BLaER1 treated with 17β-estradiol and CSF1 and Interleukin-3, amounts not matched to agents 10 nM and 100 nM (cell line): ENCODE measurements at regions not wholly inside any gene's neighbourhood (a gene's known extent, or its start where the extent isn't known, plus 50 kb on each side); places are given as distances from the start of the nearest gene placed in this dataset.
"Not testable (repeated sequence)": the region's sequence is repeated elsewhere in the genome, so short reads cannot be mapped to it uniquely, and the experiment has no call there.

Source experiments
- H3K27ac ChIP-seq, 11 experiments: shearing (Covaris generic); formaldehyde crosslinking; 2 replicates each; pipeline ENCODE4 v1.8.1; 2022
- H3K27me3 ChIP-seq, 11 experiments: shearing (Covaris generic); formaldehyde crosslinking; 2 replicates each; pipeline ENCODE4 v1.8.1; 2022
- H3K36me3 ChIP-seq, 11 experiments: shearing (Covaris generic); formaldehyde crosslinking; 2 replicates each; pipeline ENCODE4 v1.8.1; 2022
- H3K4me1 ChIP-seq, 10 experiments: shearing (Covaris generic); formaldehyde crosslinking; 2 replicates each; pipeline ENCODE4 v1.8.1; 2022
- H3K4me2 ChIP-seq, 11 experiments: shearing (Covaris generic); formaldehyde crosslinking; 2 replicates each; pipeline ENCODE4 v1.8.1; 2022
- H3K4me3 ChIP-seq, 10 experiments: shearing (Covaris generic); formaldehyde crosslinking; 2 replicates each; pipeline ENCODE4 v1.8.1; 2022
- H3K9ac ChIP-seq, 11 experiments: shearing (Covaris generic); formaldehyde crosslinking; 2 replicates each; pipeline ENCODE4 v1.8.1; 2022
- H3K9me3 ChIP-seq, 11 experiments: shearing (Covaris generic); formaldehyde crosslinking; replicated peaks in 1 of 11; 2 replicates each; pipeline ENCODE4 v1.8.1; 2022
- H4K20me1 ChIP-seq, 11 experiments: shearing (Covaris generic); formaldehyde crosslinking; 2 replicates each; pipeline ENCODE4 v1.8.1; 2022
- Cebpa-rat ChIP-seq, 11 experiments: shearing (Covaris generic); IDR thresholded peaks; 2 replicates each; pipeline ENCODE4 v1.8.1; 2022

DNA sequence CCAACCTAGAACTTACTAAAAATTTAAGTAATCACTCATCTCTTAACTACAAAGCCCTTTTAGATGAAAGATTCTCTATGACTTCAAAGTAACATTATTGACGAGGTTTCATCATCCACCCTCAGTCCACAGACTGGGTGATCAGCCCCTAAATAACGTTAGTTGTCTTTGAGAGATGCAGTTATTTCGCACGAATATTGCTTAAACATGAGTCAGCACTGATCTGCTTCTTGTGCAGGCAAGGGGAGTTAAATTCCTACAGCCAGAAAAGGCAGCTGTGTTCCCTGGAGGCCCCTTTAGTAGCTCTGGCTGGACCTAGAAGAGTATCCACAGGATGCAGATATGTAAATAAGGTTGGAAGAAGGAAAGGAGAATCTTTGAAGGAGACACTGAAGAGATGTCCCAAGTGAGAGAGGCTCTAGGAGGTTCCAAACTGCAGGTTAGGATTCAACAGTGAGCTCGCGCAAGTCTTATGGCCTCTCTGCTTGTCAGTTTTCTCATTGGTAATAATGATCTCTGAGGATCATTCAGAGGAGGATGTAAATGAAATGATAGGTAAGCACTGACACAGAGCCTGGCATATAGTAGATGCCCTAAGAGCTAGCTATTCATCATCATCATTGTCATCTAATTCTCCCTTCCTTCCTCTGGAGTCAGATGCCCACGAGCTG lies 122.2 kb upstream of the MAN2A1 start:
- H3K9ac ChIP-seq, result no peak overlapping the region
- no peaks in the 10 kb centered on the region for H3K36me3 ChIP-seq
- no peak overlapping the region for H3K4me2 ChIP-seq
- no peaks in the 10 kb centered on the region for H4K20me1 ChIP-seq
- no peaks in the 10 kb centered on the region for H3K27me3 ChIP-seq
- no peaks in the 10 kb centered on the region for H3K4me1 ChIP-seq
- H3K27ac ChIP-seq, result no peak overlapping the region
- H3K9me3 ChIP-seq, result peaks cover 0 to 7% (median 0%) of the 10 kb centered on the region in 11 experiments; a peak in 1 of 22 replicates
- no peak for TF ChIP-seq Cebpa-rat (IDR thresholded peaks at IDR 0.05)
- no peak overlapping the region for H3K4me3 ChIP-seq

DNA sequence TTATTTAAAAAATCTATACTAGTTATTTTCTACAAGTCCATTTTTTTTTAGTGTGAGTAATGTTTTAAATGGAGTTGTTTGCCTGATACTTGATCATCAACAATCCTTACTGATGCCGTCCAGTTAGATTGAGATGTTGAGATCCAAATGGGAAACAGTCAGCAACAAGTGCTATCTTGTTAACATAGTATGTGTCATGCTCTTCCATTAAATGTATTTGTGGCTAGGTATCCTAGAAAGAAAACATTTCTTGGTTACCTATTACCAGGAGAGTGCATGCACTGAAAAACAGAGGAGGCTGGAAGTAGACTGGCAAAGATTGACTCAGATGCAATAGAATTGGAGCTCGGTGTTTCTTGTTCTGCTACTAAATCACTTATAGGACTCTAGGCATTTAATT lies 123.4 kb upstream of the MAN2A1 start:
- no peaks in the 10 kb centered on the region for H3K27me3 ChIP-seq
- H3K4me1 ChIP-seq, result no peaks in the 10 kb centered on the region
- TF ChIP-seq Cebpa-rat (IDR thresholded peaks at IDR 0.05), result no peak
- peaks cover 0 to 7% (median 0%) of the 10 kb centered on the region in 11 experiments; a peak in 1 of 22 replicates for H3K9me3 ChIP-seq
- no peak overlapping the region for H3K27ac ChIP-seq
- H3K4me2 ChIP-seq, result no peak overlapping the region
- H3K4me3 ChIP-seq, result no peak overlapping the region
- no peak overlapping the region for H3K9ac ChIP-seq
- no peaks in the 10 kb centered on the region for H3K36me3 ChIP-seq
- no peaks in the 10 kb centered on the region for H4K20me1 ChIP-seq

DNA sequence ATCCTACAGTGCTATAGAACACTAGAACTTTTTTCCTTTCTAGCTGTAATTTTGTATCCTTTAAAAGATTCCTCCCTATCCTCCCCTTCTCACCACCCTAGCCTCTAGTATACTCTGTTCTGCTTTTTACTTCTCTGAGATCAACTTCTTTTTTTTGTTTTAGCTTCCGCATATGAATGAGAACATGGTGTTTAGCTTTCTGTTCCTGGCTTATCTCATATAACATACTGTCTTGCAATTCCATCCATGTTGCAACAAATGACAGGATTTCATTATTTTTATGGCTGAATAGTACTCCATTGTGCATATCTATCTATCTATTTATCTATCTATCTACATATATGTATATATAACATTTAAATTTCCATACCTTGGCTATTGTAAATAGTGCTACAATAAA lies 126.0 kb upstream of the MAN2A1 start:
- no peak overlapping the region for H3K9ac ChIP-seq
- H3K27ac ChIP-seq, result no peak overlapping the region
- H3K27me3 ChIP-seq, result no peaks in the 10 kb centered on the region
- no peaks in the 10 kb centered on the region for H3K36me3 ChIP-seq
- H3K4me3 ChIP-seq, result no peak overlapping the region
- H4K20me1 ChIP-seq, result no peaks in the 10 kb centered on the region
- no peak overlapping the region for H3K4me2 ChIP-seq
- no peak for TF ChIP-seq Cebpa-rat (IDR thresholded peaks at IDR 0.05)
- no peaks in the 10 kb centered on the region for H3K4me1 ChIP-seq
- no peaks in the 10 kb centered on the region for H3K9me3 ChIP-seq

- Histone ChIP-seq H3K27me3 (no peaks in the 10 kb centered on the region), H3K4me2 (no peak overlapping the region), H3K27ac (no peak overlapping the region), H3K9me3 (no peaks in the 10 kb centered on the region), H3K9ac (no peak overlapping the region), H4K20me1 (no peaks in the 10 kb centered on the region), H3K36me3 (no peaks in the 10 kb centered on the region), H3K4me1 (peaks cover 0 to 4% (median 0%) of the 10 kb centered on the region in 10 experiments; a peak in 1 of 20 replicates), H3K4me3 (no peak overlapping the region)
- TF ChIP-seq Cebpa-rat (IDR thresholded peaks at IDR 0.05), result no peak
Observed at GRCh38 chr5:109563189-109563588, 126.5 kb upstream of the MAN2A1 start.

DNA sequence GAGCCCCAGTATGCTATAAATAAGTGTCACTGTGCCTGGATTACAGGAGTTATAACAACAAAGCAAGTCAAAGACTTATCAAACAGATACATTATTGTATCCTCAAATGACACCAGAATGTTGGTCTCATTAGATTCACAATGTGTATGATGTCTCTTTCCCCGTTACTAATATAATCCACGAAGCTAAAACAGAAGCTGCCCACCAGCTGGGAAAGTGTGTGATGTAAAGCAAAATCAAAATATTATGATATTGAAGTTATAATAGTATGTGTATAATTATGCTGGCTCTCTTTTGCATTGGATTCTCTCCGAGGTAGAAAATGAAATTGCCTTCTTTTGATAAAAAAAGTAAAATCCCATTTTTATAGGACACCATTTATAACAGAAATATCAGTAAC lies 127.3 kb upstream of the MAN2A1 start:
- TF ChIP-seq Cebpa-rat (IDR thresholded peaks at IDR 0.05), result no peak
- no peak overlapping the region for H3K4me3 ChIP-seq
- H4K20me1 ChIP-seq, result no peaks in the 10 kb centered on the region
- H3K27me3 ChIP-seq, result no peaks in the 10 kb centered on the region
- no peak overlapping the region for H3K9ac ChIP-seq
- no peak overlapping the region for H3K27ac ChIP-seq
- H3K36me3 ChIP-seq, result no peaks in the 10 kb centered on the region
- no peaks in the 10 kb centered on the region for H3K9me3 ChIP-seq
- H3K4me1 ChIP-seq, result peaks cover 0 to 5% (median 0%) of the 10 kb centered on the region in 10 experiments; a peak in 1 of 20 replicates
- no peak overlapping the region for H3K4me2 ChIP-seq

DNA sequence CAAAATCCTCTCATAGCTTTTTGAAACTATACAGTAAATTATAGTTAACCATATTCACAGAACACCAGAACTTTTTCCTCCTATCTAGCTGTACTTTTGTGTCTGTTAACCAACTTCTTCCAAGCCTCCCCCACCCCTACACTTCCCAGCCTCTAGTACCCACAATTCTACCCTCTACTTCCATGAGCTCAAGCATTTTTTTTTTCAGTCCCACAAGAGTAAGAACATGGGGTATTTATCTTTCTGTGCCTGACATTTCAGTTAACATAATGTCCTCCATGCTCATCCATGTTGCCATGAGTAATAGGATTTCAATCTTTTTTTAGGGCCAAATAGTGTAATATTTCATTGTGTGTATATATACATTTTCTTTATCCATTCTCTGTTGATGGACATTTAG lies 128.3 kb upstream of the MAN2A1 start:
- TF ChIP-seq Cebpa-rat (IDR thresholded peaks at IDR 0.05), result no peak
- no peaks in the 10 kb centered on the region for H4K20me1 ChIP-seq
- no peak overlapping the region for H3K27ac ChIP-seq
- no peak overlapping the region for H3K9ac ChIP-seq
- H3K9me3 ChIP-seq, result no peaks in the 10 kb centered on the region
- H3K36me3 ChIP-seq, result no peaks in the 10 kb centered on the region
- no peak overlapping the region for H3K4me2 ChIP-seq
- peaks cover 0 to 5% (median 0%) of the 10 kb centered on the region in 10 experiments; a peak in 1 of 20 replicates for H3K4me1 ChIP-seq
- no peaks in the 10 kb centered on the region for H3K27me3 ChIP-seq
- H3K4me3 ChIP-seq, result no peak overlapping the region

DNA sequence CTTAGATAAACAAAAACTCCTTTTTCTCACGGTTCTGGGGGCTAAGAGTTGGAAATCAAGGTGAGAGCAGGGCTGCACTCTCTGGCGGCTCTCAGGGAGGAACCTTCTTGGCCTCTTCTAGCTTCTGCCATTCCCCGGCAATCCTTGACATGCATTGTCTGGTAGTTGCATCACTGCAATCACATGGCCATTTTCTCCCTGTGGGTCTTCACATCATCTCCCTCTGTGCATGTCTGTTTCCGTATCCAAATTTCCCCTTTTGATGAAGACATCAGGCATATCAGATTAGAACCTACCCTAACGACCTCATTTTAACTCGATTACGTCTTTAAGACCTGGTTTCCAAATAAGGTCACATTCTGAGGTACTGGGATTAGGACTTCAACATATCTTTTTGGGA lies 129.2 kb upstream of the MAN2A1 start:
- Histone ChIP-seq H3K4me2 (no peak overlapping the region), H3K9ac (no peak overlapping the region), H3K36me3 (no peaks in the 10 kb centered on the region), H3K4me1 (peaks cover 0 to 5% (median 0%) of the 10 kb centered on the region in 10 experiments; a peak in 1 of 20 replicates), H3K9me3 (no peaks in the 10 kb centered on the region), H3K4me3 (no peak overlapping the region), H4K20me1 (no peaks in the 10 kb centered on the region), H3K27me3 (no peaks in the 10 kb centered on the region), H3K27ac (no peak overlapping the region)
- TF ChIP-seq Cebpa-rat (IDR thresholded peaks at IDR 0.05), result no peak

DNA sequence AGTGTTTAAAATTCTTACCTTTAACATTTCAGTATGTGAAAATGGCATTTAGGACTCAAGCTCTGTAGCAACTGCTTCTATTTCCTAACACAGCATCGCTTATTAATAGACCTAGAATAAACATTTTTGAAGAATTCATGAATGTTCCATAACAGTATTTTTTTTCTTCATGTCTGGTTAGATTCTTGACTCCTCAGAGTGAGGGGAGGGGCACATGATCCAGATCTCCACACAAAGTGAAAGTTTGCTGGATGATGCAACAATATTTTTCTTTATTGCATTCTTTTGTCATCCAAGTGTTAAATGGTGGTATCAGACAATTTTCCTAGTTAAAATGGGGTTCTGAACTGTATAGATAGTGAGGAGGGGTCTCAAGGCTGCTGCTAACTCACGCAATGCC lies 130.8 kb upstream of the MAN2A1 start:
- Histone ChIP-seq H3K27me3 (no peaks in the 10 kb centered on the region), H3K4me1 (peaks cover 0 to 5% (median 0%) of the 10 kb centered on the region in 10 experiments; a peak in 1 of 20 replicates), H3K9ac (no peak overlapping the region), H3K4me2 (no peak overlapping the region), H3K36me3 (no peaks in the 10 kb centered on the region), H3K9me3 (0 out of 22 replicates have a peak, but pooled peaks cover 0 to 2% (median 0%) of the 10 kb centered on the region in 11 experiments), H3K4me3 (no peak overlapping the region), H4K20me1 (no peaks in the 10 kb centered on the region), H3K27ac (no peak overlapping the region)
- peak in 1 of 11 experiments; percentile 10; a peak in 1 of 22 replicates for TF ChIP-seq Cebpa-rat (IDR thresholded peaks at IDR 0.05)

DNA sequence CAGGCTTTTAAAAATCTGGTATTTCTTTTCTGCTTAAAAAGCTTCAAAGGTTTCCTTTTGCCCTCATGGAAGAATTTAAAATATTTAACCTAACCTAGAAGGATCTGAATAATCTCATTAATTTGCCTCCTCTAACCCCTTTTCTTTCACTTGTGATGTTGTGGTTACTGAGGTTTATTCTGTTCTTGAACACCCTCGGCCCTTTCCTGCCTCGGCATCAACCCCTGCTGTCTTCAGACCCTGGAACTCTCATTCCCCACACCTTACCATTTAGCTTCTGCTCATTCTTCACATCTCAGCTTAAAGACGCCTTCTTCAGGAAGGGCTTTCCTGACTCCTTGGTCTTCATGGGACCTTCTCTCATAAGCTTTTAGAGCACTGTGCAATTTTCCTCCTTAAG lies 131.4 kb upstream of the MAN2A1 start:
- H3K4me3 ChIP-seq, result no peak overlapping the region
- peaks cover 0 to 5% (median 0%) of the 10 kb centered on the region in 10 experiments; a peak in 1 of 20 replicates for H3K4me1 ChIP-seq
- no peaks in the 10 kb centered on the region for H3K36me3 ChIP-seq
- H3K9ac ChIP-seq, result no peak overlapping the region
- no peak for TF ChIP-seq Cebpa-rat (IDR thresholded peaks at IDR 0.05)
- H4K20me1 ChIP-seq, result no peaks in the 10 kb centered on the region
- H3K4me2 ChIP-seq, result no peak overlapping the region; a peak in 1 of 22 replicates
- no peak overlapping the region for H3K27ac ChIP-seq
- H3K9me3 ChIP-seq, result 0 out of 22 replicates have a peak, but pooled peaks cover 0 to 4% (median 0%) of the 10 kb centered on the region in 11 experiments
- no peaks in the 10 kb centered on the region for H3K27me3 ChIP-seq

- H3K9ac ChIP-seq, result no peak overlapping the region
Observed at GRCh38 chr5:109553846-109554245, 135.9 kb upstream of the MAN2A1 start.

GRCh38 chr5:109551234-109551633 lies 138.5 kb upstream of the MAN2A1 start:
- H3K9ac ChIP-seq, H3K4me1 ChIP-seq, H3K4me3 ChIP-seq, H3K27ac ChIP-seq, H3K27me3 ChIP-seq, H3K4me2 ChIP-seq, H3K36me3 ChIP-seq, H4K20me1 ChIP-seq: not testable (repeated sequence)
- peaks cover 11 to 23% (median 14%) of the 10 kb centered on the region in 11 experiments; a peak in 21 of 22 replicates for H3K9me3 ChIP-seq

More at GRCh38 chr5:109553846-109554245, 135.9 kb upstream of the MAN2A1 start:
- no peak overlapping the region for H3K4me3 ChIP-seq
- peaks cover 11 to 23% (median 14%) of the 10 kb centered on the region in 11 experiments; a peak in 21 of 22 replicates for H3K9me3 ChIP-seq
- H3K4me2 ChIP-seq, result no peak overlapping the region
- H4K20me1 ChIP-seq, result no peaks in the 10 kb centered on the region
- no peak overlapping the region for H3K27ac ChIP-seq
- TF ChIP-seq Cebpa-rat (IDR thresholded peaks at IDR 0.05), result no peak
- no peaks in the 10 kb centered on the region for H3K36me3 ChIP-seq
- peaks cover 0 to 6% (median 0%) of the 10 kb centered on the region in 10 experiments; a peak in 2 of 20 replicates for H3K4me1 ChIP-seq
- H3K27me3 ChIP-seq, result no peaks in the 10 kb centered on the region
